TTC549 (cell line): ENCODE measurements at regions not wholly inside any gene's neighbourhood (a gene's known extent, or its start where the extent isn't known, plus 50 kb on each side); places are given as distances from the start of the nearest gene placed in this dataset.

Experiments
- FAIRE-seq: peaks from 2 replicates; lab custom pipeline; 2012; peaks lifted over from hg19 to GRCh38; lab: Jason Lieb, UNC

GRCh38 chr2:226680719-226681118 is 118.9 kb downstream of the IRS1 start:
- FAIRE-seq, result no peak

- no peak for FAIRE-seq
These were observed 120.1 kb downstream of the IRS1 start for GRCh38 chr2:226679389-226680065.

GRCh38 chr2:226678422-226678821 is 121.2 kb downstream of the IRS1 start:
- no peak for FAIRE-seq

GRCh38 chr2:226677080-226677479 is 122.5 kb downstream of the IRS1 start:
- FAIRE-seq, result no peak

GRCh38 chr2:226676618-226677017 is 123.0 kb downstream of the IRS1 start:
- no peak for FAIRE-seq

GRCh38 chr2:226674123-226674522 is 125.5 kb downstream of the IRS1 start:
- no peak for FAIRE-seq

GRCh38 chr2:226673314-226673723 is 126.3 kb downstream of the IRS1 start:
- FAIRE-seq, result no peak

GRCh38 chr2:226671141-226671676 is 128.4 kb downstream of the IRS1 start:
- FAIRE-seq, result no peak

- FAIRE-seq, result no peak
These were observed 129.7 kb downstream of the IRS1 start for GRCh38 chr2:226669905-226670304.

GRCh38 chr2:226669249-226669648 is 130.4 kb downstream of the IRS1 start:
- FAIRE-seq, result no peak

GRCh38 chr2:226667736-226668135 is 131.9 kb downstream of the IRS1 start:
- no peak for FAIRE-seq

GRCh38 chr2:226665306-226665831 is 134.3 kb downstream of the IRS1 start:
- no peak for FAIRE-seq

GRCh38 chr2:226664661-226665060 is 135.0 kb downstream of the IRS1 start:
- no peak for FAIRE-seq

- FAIRE-seq, result no peak
These were observed 135.5 kb downstream of the IRS1 start for GRCh38 chr2:226664140-226664539.

- FAIRE-seq, result no peak
These were observed 137.7 kb downstream of the IRS1 start for GRCh38 chr2:226661789-226662545.

- FAIRE-seq, result no peak
These were observed 139.1 kb downstream of the IRS1 start for GRCh38 chr2:226660526-226660925.

- FAIRE-seq, result no peak
These were observed 139.5 kb downstream of the IRS1 start for GRCh38 chr2:226660124-226660523.

- no peak for FAIRE-seq
These were observed 140.2 kb downstream of the IRS1 start for GRCh38 chr2:226659410-226659809.

- no peak for FAIRE-seq
These were observed 141.1 kb downstream of the IRS1 start for GRCh38 chr2:226658555-226658954.

- no peak for FAIRE-seq
These were observed 142.1 kb downstream of the IRS1 start for GRCh38 chr2:226657340-226658053.

- no peak for FAIRE-seq
These were observed 143.3 kb downstream of the IRS1 start for GRCh38 chr2:226656367-226656766.

GRCh38 chr2:226655871-226656270 is 143.7 kb downstream of the IRS1 start:
- no peak for FAIRE-seq
